ENCODE measurements at regions not wholly inside any gene's neighbourhood (a gene's known extent, or its start where the extent isn't known, plus 50 kb on each side); places are given as distances from the start of the nearest gene placed in this dataset.

- TF ChIP-seq HDAC2 (IDR thresholded peaks at IDR 0.05) (no peak), EZH2 (IDR thresholded peaks at IDR 0.05; ENCODE audit: borderline replicate concordance, control insufficient read depth, low read depth, low read length) (no peak), BCLAF1 (IDR thresholded peaks at IDR 0.05) (no peak), ZZZ3 (IDR thresholded peaks at IDR 0.05; ENCODE audit: control insufficient read depth, insufficient read length, low read depth) (no peak), CTCF (IDR thresholded peaks at IDR 0.05 in 2 of 3, conservative IDR thresholded peaks at IDR 0.05 in 1 of 3; ENCODE audit: control insufficient read depth in 2 of 3, extremely low read depth in 1 of 3, insufficient read depth in 1 of 3, low read depth in 3 of 3, low read length in 3 of 3) (no peak), SIX5 (IDR thresholded peaks at IDR 0.05; ENCODE audit: low read depth, low read length, severe bottlenecking) (no peak), WRNIP1 (IDR thresholded peaks at IDR 0.05; ENCODE audit: borderline replicate concordance, low read depth, low read length) (no peak)
Measured at GRCh38 chr7:115241151-115241550, 319.3 kb downstream of the MDFIC start.
